Duodenal mucosa (tissue), 2 donors: ENCODE measurements at regions not wholly inside any gene's neighbourhood (a gene's known extent, or its start where the extent isn't known, plus 50 kb on each side); places are given as distances from the start of the nearest gene placed in this dataset.

ENCODE experiments used
- H3K27ac ChIP-seq: one replicate; pipeline ENCODE4 v1.7.0; 2013; ENCODE audit warnings: low read depth, low read length
- H3K27me3 ChIP-seq, 2 donors: one replicate each; pipeline ENCODE4 v1.7.0; 2013; ENCODE audit warnings: low read length in 2 of 2, control low read depth in 1 of 2; ENCODE audit not compliant: insufficient read depth in 2 of 2, control insufficient read depth in 1 of 2
- H3K36me3 ChIP-seq, 2 donors: one replicate each; pipeline ENCODE4 v1.7.0; 2013; ENCODE audit warnings: low read length in 2 of 2, control low read depth in 1 of 2; ENCODE audit not compliant: insufficient read depth in 2 of 2, control insufficient read depth in 1 of 2
- H3K4me1 ChIP-seq, 2 donors: one replicate each; pipeline ENCODE4 v1.7.0; 2013; ENCODE audit warnings: low read length in 2 of 2, control low read depth in 1 of 2; ENCODE audit not compliant: insufficient read depth in 2 of 2, control insufficient read depth in 1 of 2
- H3K4me3 ChIP-seq, 2 donors: one replicate each; pipeline ENCODE4 v1.7.0; 2013; ENCODE audit warnings: low read length in 2 of 2, low read depth in 1 of 2
- H3K9ac ChIP-seq, 2 donors: one replicate each; pipeline ENCODE4 v1.7.0; 2013; ENCODE audit warnings: low read length in 2 of 2, low read depth in 1 of 2
- H3K9me3 ChIP-seq, 2 donors: one replicate each; pipeline ENCODE4 v1.7.0; 2013; ENCODE audit warnings: low read length in 2 of 2, control low read depth in 1 of 2; ENCODE audit not compliant: control insufficient read depth in 1 of 2

- H3K27me3 ChIP-seq, result no peaks in the 10 kb centered on the region
Observed at GRCh38 chr11:80899381-80899780, 1458.6 kb upstream of the TENM4 start.

GRCh38 chr11:80898910-80899309 is 1458.1 kb upstream of the TENM4 start:
- H3K27me3 ChIP-seq, result no peaks in the 10 kb centered on the region
- H3K27ac ChIP-seq, result no peak overlapping the region
- peaks cover 0 to 4% of the 10 kb centered on the region in 2 donors for H3K9me3 ChIP-seq
- no peaks in the 10 kb centered on the region for H3K36me3 ChIP-seq
- H3K4me3 ChIP-seq, result no peak overlapping the region
- no peak overlapping the region for H3K9ac ChIP-seq
- H3K4me1 ChIP-seq, result no peaks in the 10 kb centered on the region

More at GRCh38 chr11:80899381-80899780, 1458.6 kb upstream of the TENM4 start:
- H3K9ac ChIP-seq, result no peak overlapping the region
- H3K27ac ChIP-seq, result no peak overlapping the region
- H3K36me3 ChIP-seq, result no peaks in the 10 kb centered on the region
- H3K4me1 ChIP-seq, result no peaks in the 10 kb centered on the region
- H3K4me3 ChIP-seq, result no peak overlapping the region
- peaks cover 0 to 4% of the 10 kb centered on the region in 2 donors for H3K9me3 ChIP-seq

GRCh38 chr11:80886684-80887083 is 1445.9 kb upstream of the TENM4 start:
- Histone ChIP-seq H3K9me3 (no peaks in the 10 kb centered on the region), H3K9ac (no peak overlapping the region), H3K27ac (no peak overlapping the region), H3K4me1 (no peaks in the 10 kb centered on the region), H3K27me3 (no peaks in the 10 kb centered on the region), H3K36me3 (no peaks in the 10 kb centered on the region), H3K4me3 (no peak overlapping the region)

GRCh38 chr11:80873310-80873999 is 1432.6 kb upstream of the TENM4 start:
- Histone ChIP-seq H3K4me1 (no peaks in the 10 kb centered on the region), H3K27me3 (no peaks in the 10 kb centered on the region), H3K9me3 (no peaks in the 10 kb centered on the region), H3K36me3 (no peaks in the 10 kb centered on the region), H3K4me3 (no peak overlapping the region), H3K27ac (no peak overlapping the region), H3K9ac (no peak overlapping the region)

- H3K9me3 ChIP-seq, result no peaks in the 10 kb centered on the region
- H3K27ac ChIP-seq, result no peak overlapping the region
- H3K36me3 ChIP-seq, result no peaks in the 10 kb centered on the region
- no peaks in the 10 kb centered on the region for H3K4me1 ChIP-seq
- no peak overlapping the region for H3K4me3 ChIP-seq
- H3K9ac ChIP-seq, result no peak overlapping the region
- H3K27me3 ChIP-seq, result no peaks in the 10 kb centered on the region
Observed at GRCh38 chr11:80872116-80872728, 1431.4 kb upstream of the TENM4 start.

- H3K27me3 ChIP-seq, result no peaks in the 10 kb centered on the region
- H3K36me3 ChIP-seq, result no peaks in the 10 kb centered on the region
- no peak overlapping the region for H3K9ac ChIP-seq
- no peak overlapping the region for H3K27ac ChIP-seq
- no peak overlapping the region for H3K4me3 ChIP-seq
- H3K4me1 ChIP-seq, result no peaks in the 10 kb centered on the region
- H3K9me3 ChIP-seq, result no peaks in the 10 kb centered on the region
Observed at GRCh38 chr11:80868831-80869230, 1428.0 kb upstream of the TENM4 start.

GRCh38 chr11:80862011-80862410 is 1421.2 kb upstream of the TENM4 start:
- Histone ChIP-seq H3K4me3 (no peak overlapping the region), H3K4me1 (no peaks in the 10 kb centered on the region), H3K36me3 (no peaks in the 10 kb centered on the region), H3K9me3 (no peaks in the 10 kb centered on the region), H3K9ac (no peak overlapping the region), H3K27ac (no peak overlapping the region), H3K27me3 (no peaks in the 10 kb centered on the region)

- no peaks in the 10 kb centered on the region for H3K4me1 ChIP-seq
- no peaks in the 10 kb centered on the region for H3K27me3 ChIP-seq
- no peak overlapping the region for H3K9ac ChIP-seq
- no peak overlapping the region for H3K27ac ChIP-seq
- H3K36me3 ChIP-seq, result no peaks in the 10 kb centered on the region
- no peaks in the 10 kb centered on the region for H3K9me3 ChIP-seq
- H3K4me3 ChIP-seq, result no peak overlapping the region
Observed at GRCh38 chr11:80861193-80861592, 1420.4 kb upstream of the TENM4 start.

GRCh38 chr11:80860632-80861031 is 1419.8 kb upstream of the TENM4 start:
- Histone ChIP-seq H3K9ac (no peak overlapping the region), H3K4me1 (no peaks in the 10 kb centered on the region), H3K27ac (no peak overlapping the region), H3K9me3 (no peaks in the 10 kb centered on the region), H3K27me3 (no peaks in the 10 kb centered on the region), H3K36me3 (no peaks in the 10 kb centered on the region), H3K4me3 (no peak overlapping the region)

GRCh38 chr11:80856066-80856465 is 1415.2 kb upstream of the TENM4 start:
- no peak overlapping the region for H3K9ac ChIP-seq
- no peaks in the 10 kb centered on the region for H3K4me1 ChIP-seq
- no peaks in the 10 kb centered on the region for H3K36me3 ChIP-seq
- no peaks in the 10 kb centered on the region for H3K9me3 ChIP-seq
- H3K27me3 ChIP-seq, result no peaks in the 10 kb centered on the region
- no peak overlapping the region for H3K27ac ChIP-seq
- no peak overlapping the region for H3K4me3 ChIP-seq
